ENCODE measurements at regions not wholly inside any gene's neighbourhood (a gene's known extent, or its start where the extent isn't known, plus 50 kb on each side); places are given as distances from the start of the nearest gene placed in this dataset.

DNA sequence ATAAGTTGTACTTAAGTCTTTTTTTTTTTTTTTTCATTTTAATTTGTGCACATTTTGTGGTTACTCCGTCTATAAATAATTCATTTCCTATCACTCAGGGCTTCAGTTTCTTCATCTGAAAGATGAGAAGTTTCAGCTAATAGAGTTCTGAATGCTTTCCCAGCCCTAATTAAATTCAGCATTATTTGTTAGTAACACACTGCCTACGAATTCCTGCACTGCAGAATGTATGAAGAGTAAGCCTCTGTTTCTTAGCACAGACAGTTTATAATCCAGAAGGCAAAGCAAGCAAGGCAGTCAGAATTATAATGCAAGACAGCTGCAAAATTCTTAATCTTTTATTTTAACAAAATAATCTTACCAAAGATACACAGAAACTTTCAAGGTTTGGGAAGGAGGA is 138.0 kb upstream of the GHR start:
- TF ChIP-seq, protein P1, sequence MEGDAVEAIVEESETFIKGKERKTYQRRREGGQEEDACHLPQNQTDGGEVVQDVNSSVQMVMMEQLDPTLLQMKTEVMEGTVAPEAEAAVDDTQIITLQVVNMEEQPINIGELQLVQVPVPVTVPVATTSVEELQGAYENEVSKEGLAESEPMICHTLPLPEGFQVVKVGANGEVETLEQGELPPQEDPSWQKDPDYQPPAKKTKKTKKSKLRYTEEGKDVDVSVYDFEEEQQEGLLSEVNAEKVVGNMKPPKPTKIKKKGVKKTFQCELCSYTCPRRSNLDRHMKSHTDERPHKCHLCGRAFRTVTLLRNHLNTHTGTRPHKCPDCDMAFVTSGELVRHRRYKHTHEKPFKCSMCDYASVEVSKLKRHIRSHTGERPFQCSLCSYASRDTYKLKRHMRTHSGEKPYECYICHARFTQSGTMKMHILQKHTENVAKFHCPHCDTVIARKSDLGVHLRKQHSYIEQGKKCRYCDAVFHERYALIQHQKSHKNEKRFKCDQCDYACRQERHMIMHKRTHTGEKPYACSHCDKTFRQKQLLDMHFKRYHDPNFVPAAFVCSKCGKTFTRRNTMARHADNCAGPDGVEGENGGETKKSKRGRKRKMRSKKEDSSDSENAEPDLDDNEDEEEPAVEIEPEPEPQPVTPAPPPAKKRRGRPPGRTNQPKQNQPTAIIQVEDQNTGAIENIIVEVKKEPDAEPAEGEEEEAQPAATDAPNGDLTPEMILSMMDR (optimal IDR thresholded peaks at IDR 0.05 in 1 of 3, IDR thresholded peaks at IDR 0.05 in 1 of 3, conservative IDR thresholded peaks at IDR 0.05 in 1 of 3; ENCODE audit: extremely low read depth in 1 of 3, insufficient read depth in 2 of 3, low read length in 3 of 3): no peak
- TF ChIP-seq EZH2 (IDR thresholded peaks at IDR 0.05; ENCODE audit: low read length): no peak
